ENCODE measurements at regions not wholly inside any gene's neighbourhood (a gene's known extent, or its start where the extent isn't known, plus 50 kb on each side); places are given as distances from the start of the nearest gene placed in this dataset.

DNA sequence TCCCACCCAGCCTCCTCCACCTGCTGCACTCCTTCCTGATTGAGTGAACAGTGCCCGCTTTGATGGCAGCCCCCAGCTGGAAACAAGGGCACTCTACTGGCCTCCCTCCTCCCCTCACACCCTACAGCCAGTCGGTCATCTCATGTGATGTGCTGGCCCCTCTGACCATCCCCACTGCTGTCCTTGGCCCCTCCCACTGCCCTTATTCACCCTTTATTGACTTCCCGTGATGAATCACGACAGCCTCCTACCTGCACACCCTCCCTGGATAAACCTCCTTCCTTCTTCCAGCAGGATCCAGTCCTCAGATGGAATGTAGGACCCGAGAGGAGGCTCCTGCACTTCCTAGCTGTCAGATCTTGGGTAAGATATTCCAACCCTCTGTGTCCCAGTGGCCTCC lies 186.5 kb upstream of the SH3BP4 start:
- Histone ChIP-seq H3K4me1 (no peaks in the 10 kb centered on the region), H3K4me3 (no peak overlapping the region), H3K27ac (no peak overlapping the region), H3K36me3 (no peaks in the 10 kb centered on the region), H3K27me3 (no peaks in the 10 kb centered on the region), H3K9me3 (peaks cover 0 to 9% of the 10 kb centered on the region in 2 donors)
- no peak for DNase-seq (ENCODE audit: low spot score)
- TF ChIP-seq, protein P1, sequence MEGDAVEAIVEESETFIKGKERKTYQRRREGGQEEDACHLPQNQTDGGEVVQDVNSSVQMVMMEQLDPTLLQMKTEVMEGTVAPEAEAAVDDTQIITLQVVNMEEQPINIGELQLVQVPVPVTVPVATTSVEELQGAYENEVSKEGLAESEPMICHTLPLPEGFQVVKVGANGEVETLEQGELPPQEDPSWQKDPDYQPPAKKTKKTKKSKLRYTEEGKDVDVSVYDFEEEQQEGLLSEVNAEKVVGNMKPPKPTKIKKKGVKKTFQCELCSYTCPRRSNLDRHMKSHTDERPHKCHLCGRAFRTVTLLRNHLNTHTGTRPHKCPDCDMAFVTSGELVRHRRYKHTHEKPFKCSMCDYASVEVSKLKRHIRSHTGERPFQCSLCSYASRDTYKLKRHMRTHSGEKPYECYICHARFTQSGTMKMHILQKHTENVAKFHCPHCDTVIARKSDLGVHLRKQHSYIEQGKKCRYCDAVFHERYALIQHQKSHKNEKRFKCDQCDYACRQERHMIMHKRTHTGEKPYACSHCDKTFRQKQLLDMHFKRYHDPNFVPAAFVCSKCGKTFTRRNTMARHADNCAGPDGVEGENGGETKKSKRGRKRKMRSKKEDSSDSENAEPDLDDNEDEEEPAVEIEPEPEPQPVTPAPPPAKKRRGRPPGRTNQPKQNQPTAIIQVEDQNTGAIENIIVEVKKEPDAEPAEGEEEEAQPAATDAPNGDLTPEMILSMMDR (IDR thresholded peaks at IDR 0.05) = no peak

- Histone ChIP-seq H3K27me3 (no peaks in the 10 kb centered on the region), H3K4me3 (no peak overlapping the region), H3K4me1 (no peaks in the 10 kb centered on the region), H3K36me3 (no peaks in the 10 kb centered on the region), H3K9me3 (peaks cover 0 to 10% of the 10 kb centered on the region in 2 donors), H3K27ac (no peak overlapping the region)
- DNase-seq (ENCODE audit: low spot score) = no peak
- TF ChIP-seq, protein P1 (IDR thresholded peaks at IDR 0.05) = no peak
Measured at GRCh38 chr2:234764372-234764771, 187.4 kb upstream of the SH3BP4 start.

DNA sequence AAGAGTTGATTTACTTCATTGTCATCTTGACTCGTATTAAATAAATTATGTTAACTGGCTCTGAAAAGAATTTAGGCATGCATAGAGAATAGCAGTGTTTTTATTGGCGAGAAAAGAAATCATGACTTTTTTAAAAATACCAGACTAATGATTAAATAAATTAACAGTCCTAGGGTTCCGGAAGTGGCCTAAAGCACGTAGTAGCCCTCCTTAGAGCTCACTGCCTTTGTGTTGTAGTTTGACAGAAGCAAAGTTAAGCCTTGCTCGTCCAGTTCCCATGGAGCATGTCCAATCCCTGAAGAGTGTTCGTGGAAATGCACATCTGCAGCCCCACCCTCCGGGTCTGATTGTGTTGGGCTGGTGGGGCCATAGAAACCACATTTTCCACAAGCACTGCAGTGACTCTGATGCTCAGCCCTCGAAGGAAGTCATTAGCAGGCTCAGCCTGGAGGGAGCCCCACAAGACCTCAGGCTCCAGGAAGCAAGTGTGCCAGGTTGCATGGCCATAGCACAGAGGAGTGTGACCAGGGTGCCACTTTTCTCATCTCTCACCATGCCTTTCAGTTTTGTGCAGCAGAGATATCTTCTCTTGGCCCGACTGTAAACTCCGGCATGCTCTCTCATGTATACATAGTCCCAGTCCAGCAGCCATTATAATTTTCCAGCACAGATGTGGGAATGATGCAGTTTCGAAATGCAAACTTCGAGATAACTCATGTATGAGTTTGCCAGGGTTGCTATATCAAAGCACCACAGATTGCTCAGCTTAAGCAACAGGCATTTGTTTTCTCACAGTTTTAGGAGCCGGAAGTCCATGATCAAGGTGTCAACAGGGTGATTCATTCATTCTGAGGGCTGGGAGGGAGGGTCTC lies 188.6 kb upstream of the SH3BP4 start:
- Histone ChIP-seq H3K36me3 (no peaks in the 10 kb centered on the region), H3K4me3 (no peak overlapping the region), H3K27ac (no peak overlapping the region), H3K9me3 (peaks cover 0 to 10% of the 10 kb centered on the region in 2 donors), H3K27me3 (no peaks in the 10 kb centered on the region), H3K4me1 (no peaks in the 10 kb centered on the region)
- TF ChIP-seq, protein P1 (IDR thresholded peaks at IDR 0.05) = no peak
- no peak for DNase-seq (ENCODE audit: low spot score)

DNA sequence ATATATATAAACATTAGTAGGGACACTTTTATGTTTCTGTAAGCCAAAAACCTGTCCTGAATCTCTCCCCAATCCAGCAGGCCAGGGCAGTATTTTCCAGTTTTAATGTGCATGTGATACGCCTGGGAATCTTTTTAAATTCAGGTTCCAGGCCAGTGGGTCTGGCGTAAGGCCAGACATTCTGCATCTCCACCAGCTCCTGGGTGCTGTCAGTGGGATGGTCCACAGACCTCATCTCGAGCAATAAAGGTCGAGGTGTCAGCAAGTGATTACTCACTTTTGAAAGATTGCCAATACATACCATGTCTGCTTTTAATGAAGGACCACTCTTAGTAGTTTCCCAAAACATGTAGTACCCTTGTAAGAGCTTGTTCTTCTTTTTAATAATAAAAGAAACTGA lies 189.9 kb upstream of the SH3BP4 start:
- DNase-seq (ENCODE audit: low spot score) = no peak
- Histone ChIP-seq H3K4me3 (no peak overlapping the region), H3K36me3 (no peaks in the 10 kb centered on the region), H3K27me3 (no peaks in the 10 kb centered on the region), H3K4me1 (no peaks in the 10 kb centered on the region), H3K27ac (no peak overlapping the region), H3K9me3 (peaks cover 0 to 10% of the 10 kb centered on the region in 2 donors)
- TF ChIP-seq, protein P1 (IDR thresholded peaks at IDR 0.05) = no peak

DNA sequence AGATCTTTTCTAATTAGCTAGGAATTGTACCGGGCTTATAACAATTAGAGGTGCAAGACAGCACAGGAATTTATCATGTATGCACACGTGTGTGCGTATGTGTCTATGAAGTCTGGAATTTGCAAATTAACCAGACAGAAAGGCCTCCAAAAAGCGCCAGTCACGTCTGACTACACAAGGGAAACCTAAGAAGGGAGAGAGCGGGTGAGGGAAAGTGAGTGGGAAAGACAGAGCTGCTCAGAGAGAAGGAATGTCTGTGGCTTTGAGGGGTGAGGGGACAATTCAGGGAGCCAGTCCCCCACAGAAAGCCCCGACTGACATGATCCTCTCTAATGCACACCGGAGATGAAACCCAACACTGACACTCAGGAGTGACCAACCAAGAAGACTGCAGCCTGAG lies 197.7 kb upstream of the SH3BP4 start:
- H3K27me3 ChIP-seq = no peaks in the 10 kb centered on the region
- DNase-seq (ENCODE audit: low spot score) = no peak
- no peaks in the 10 kb centered on the region for H3K9me3 ChIP-seq
- H3K4me3 ChIP-seq = no peak overlapping the region
- H3K36me3 ChIP-seq = no peaks in the 10 kb centered on the region
- no peak overlapping the region for H3K27ac ChIP-seq
- no peaks in the 10 kb centered on the region for H3K4me1 ChIP-seq
- TF ChIP-seq, protein P1 (IDR thresholded peaks at IDR 0.05) = no peak

DNA sequence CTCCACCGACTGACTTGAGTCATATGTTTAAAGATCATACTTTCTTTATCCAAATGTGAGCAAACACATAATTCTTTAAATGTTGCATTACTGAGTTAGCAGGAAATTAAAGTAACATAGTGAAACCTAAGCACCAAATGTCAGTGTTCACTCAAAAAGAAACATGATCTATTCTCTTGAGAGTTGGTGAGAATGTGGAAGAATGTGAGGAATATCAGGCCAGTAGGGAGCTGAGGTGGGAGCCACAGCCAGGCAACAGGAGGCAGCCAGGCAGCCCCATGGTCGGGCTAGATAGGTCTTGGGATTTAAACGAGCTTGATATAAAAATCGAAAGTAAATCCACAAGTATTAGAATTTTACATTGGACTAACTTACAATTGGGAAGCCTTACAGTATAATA lies 198.1 kb upstream of the SH3BP4 start:
- H3K4me3 ChIP-seq = no peak overlapping the region
- TF ChIP-seq, protein P1 (IDR thresholded peaks at IDR 0.05) = no peak
- no peaks in the 10 kb centered on the region for H3K9me3 ChIP-seq
- no peaks in the 10 kb centered on the region for H3K36me3 ChIP-seq
- H3K4me1 ChIP-seq = no peaks in the 10 kb centered on the region
- DNase-seq (ENCODE audit: low spot score) = no peak
- H3K27ac ChIP-seq = no peak overlapping the region
- H3K27me3 ChIP-seq = no peaks in the 10 kb centered on the region

All from right atrium auricular region (tissue), 2 donors.